ENCODE measurements at regions not wholly inside any gene's neighbourhood (a gene's known extent, or its start where the extent isn't known, plus 50 kb on each side); places are given as distances from the start of the nearest gene placed in this dataset.

- no peak for DNase-seq
Measured at GRCh38 chr10:69741252-69741651, 60.5 kb upstream of the COL13A1 start.

DNA sequence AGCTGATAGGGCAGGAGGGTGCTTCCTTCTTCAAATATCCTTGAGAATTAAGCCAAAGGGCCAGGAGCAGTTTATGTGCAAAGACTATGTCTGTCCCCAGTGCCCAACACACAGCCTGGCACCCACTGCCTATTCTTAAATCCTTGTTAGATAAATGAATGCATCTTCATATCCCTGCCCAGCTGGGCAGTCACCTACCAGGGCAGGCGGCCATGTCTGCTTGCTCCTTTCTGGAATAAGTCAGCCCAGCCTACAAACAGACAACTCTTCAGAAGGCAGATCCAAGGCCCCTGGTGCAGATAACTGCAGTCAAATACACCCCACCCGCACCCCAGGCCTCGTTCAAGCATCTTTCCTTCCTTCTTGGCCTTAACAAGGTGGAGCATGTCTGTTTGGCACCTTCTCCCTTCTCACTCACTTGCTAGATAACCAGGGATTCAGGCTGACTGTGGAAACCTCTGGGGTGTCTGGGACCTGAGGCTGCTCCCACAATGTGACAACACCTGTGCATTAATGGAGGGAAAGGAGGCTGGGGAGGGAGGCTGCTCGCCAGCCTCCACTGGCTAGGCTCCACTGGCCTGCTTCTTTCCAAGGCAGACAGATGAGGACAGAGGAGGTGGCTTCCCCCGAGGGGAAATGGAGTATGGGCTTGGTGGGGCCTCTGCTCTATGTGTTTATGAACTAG is 59.9 kb upstream of the COL13A1 start:
- DNase-seq: no peak

DNA sequence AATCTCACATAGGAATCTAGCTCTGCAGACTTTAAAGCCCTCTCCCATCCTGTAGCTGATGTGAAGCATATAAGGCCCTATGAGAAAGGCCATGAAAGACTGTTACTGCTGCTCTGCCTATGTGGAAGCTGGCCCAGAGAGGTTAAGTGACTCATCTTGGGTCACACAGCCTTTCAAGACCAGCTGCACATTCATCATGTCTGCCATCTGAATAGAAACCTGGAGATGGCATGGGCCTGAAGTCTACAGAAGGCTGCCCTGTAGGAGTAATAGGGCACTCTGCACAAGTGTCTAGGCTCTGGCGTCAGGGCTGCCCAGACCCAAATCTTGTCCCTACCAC is 59.4 kb upstream of the COL13A1 start:
- DNase-seq: no peak

- DNase-seq: no peak
Measured at GRCh38 chr10:69742928-69743602, 58.6 kb upstream of the COL13A1 start.

GRCh38 chr10:69744971-69745370 is 56.7 kb upstream of the COL13A1 start:
- no peak for DNase-seq

- no peak for DNase-seq
Measured at GRCh38 chr10:69745698-69746097, 56.0 kb upstream of the COL13A1 start.

DNA sequence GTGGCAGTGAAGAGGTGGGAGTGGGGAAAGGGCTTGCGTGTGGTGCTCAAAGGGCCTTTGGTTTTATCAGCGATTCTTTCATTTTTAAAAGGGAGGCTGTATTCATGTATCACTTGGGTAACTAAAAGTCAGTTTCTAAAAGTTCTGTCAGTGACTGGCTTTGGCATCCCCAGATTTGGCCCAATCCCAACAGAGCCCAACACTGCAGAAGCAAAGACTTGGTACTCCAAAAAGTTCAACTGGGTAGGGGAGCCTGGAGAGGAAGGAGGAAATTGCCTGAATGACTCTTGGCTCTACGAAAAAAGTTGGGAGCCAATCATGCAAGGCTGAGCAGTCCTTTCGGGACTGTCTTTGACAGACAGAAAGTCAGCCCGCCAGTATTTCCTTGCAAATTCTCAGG is 54.5 kb upstream of the COL13A1 start:
- DNase-seq: no peak

GRCh38 chr10:69748621-69749020 is 53.1 kb upstream of the COL13A1 start:
- DNase-seq: no peak

GRCh38 chr10:69749178-69750010 is 52.3 kb upstream of the COL13A1 start:
- no peak for DNase-seq

DNA sequence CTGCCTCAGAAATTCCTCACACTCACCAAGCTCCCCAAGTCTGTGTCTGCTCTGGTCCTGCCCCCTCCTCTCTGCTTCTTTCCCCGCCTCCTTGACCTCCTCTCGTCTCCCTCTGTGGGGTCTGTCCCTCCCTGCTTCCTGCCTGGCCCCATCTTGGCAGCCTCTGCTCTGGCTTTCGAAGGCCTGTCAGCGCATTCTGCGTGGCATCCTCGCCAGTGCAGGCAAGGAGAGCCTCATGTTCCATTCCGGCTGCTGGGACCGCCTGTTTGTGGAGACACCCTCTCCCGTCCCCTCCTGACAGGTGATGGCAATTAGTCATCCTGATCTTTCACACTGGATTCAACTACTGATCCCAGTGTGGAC is 51.7 kb upstream of the COL13A1 start:
- DNase-seq: no peak

- DNase-seq: no peak
Measured at GRCh38 chr10:69750725-69751124, 51.0 kb upstream of the COL13A1 start.

DNA sequence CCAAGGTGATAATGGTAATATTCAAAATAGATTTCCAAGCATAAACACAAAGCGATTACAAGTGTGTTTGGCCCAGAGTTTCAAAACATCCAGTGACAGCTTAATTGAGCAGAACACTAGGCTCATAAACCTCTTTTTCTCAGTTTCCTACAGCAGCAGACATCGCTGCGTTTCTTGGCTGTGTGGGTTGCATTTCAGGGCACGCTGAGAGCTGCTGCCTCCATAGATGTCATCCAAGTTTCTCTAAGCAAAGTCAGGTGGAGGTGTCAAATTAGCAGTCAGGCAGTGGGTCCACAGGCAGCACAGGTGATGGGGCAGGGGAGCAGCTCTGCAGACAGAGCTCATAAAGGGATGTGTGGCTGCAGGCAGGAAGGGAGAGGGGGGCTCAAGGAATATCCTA is 50.5 kb upstream of the COL13A1 start:
- DNase-seq: no peak

Measured in CD4-positive, alpha-beta T cell treated with Interleukin-17A for 4 hours (primary cell).